ENCODE measurements at regions not wholly inside any gene's neighbourhood (a gene's known extent, or its start where the extent isn't known, plus 50 kb on each side); places are given as distances from the start of the nearest gene placed in this dataset.

DNA sequence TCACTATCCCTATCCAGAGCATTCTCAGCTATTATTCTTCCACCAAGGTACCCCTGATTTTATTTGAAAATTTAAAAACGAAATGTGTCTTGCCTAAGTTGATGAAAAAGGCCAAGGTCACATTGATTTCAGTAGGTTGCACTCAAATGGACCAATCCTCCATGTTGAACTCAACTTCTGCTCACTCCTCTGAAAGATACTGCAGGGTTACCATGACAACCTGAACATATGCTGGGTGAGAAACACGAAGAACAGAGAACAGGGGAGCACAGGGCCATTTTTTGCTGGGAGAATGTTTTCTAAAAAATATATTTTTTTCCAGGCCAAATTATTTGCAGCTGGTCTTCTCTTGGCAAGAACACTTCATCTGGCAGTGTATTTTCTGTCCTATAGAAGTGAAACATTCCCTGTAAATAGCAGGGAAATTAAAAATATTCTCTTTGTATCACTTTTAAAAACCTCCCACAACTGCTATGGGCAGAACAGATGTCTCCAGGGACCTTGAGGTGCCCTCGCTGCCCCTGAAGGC lies 215.9 kb downstream of the NXNL2 start:
- H3K27ac ChIP-seq (ENCODE audit: low read depth, low read length), result no peak overlapping the region
- no peaks in the 10 kb centered on the region for H3K36me3 ChIP-seq (ENCODE audit: insufficient read depth, low read length)
- H3K4me1 ChIP-seq (ENCODE audit: insufficient read depth, low read length), result peaks cover 59% of the 10 kb centered on the region

DNA sequence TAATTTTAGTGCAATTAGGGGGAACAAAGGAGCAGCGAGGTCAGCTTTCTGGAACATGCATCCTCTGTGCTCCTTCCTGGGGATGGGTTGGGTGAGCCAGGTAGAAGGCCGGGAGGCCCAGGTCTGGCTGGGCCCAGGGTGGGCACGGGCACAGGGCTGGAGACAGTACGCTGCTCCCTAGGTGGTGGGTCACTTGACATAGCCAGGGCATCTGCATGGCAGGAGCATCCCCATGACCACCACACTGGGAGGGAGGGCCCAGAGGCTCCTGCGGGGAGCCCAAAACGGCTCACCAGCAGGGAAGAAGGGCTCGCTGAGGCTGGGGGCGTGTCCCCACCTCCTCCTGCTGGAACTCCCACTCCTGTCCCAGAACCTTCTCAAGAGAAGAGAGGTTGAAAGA lies 216.8 kb downstream of the NXNL2 start:
- Histone ChIP-seq H3K9me3 (ENCODE audit: low read length) (no peaks in the 10 kb centered on the region), H3K36me3 (ENCODE audit: insufficient read depth, low read length) (no peaks in the 10 kb centered on the region), H3K27ac (ENCODE audit: low read depth, low read length) (no peak overlapping the region), H3K4me1 (ENCODE audit: insufficient read depth, low read length) (peaks cover 50% of the 10 kb centered on the region), H3K9ac (ENCODE audit: low read length) (no peak overlapping the region), H3K4me3 (ENCODE audit: low read depth in 1 of 2, low read length in 2 of 2) (no peak overlapping the region), H3K27me3 (ENCODE audit: control insufficient read depth in 1 of 2, insufficient read depth in 2 of 2, low read length in 2 of 2) (no peaks in the 10 kb centered on the region)

More for the DNA sequence above, 215.9 kb downstream of the NXNL2 start:
- H3K4me3 ChIP-seq (ENCODE audit: low read depth in 1 of 2, low read length in 2 of 2), result no peak overlapping the region
- no peaks in the 10 kb centered on the region for H3K9me3 ChIP-seq (ENCODE audit: low read length)
- no peak overlapping the region for H3K9ac ChIP-seq (ENCODE audit: low read length)
- H3K27me3 ChIP-seq (ENCODE audit: control insufficient read depth in 1 of 2, insufficient read depth in 2 of 2, low read length in 2 of 2), result no peaks in the 10 kb centered on the region

- Histone ChIP-seq H3K36me3 (ENCODE audit: insufficient read depth, low read length) (no peaks in the 10 kb centered on the region), H3K9ac (ENCODE audit: low read length) (no peak overlapping the region), H3K4me1 (ENCODE audit: insufficient read depth, low read length) (peaks cover 29% of the 10 kb centered on the region), H3K27ac (ENCODE audit: low read depth, low read length) (no peak overlapping the region), H3K4me3 (ENCODE audit: low read depth in 1 of 2, low read length in 2 of 2) (no peak overlapping the region), H3K9me3 (ENCODE audit: low read length) (no peaks in the 10 kb centered on the region), H3K27me3 (ENCODE audit: control insufficient read depth in 1 of 2, insufficient read depth in 2 of 2, low read length in 2 of 2) (no peaks in the 10 kb centered on the region)
These were observed 218.9 kb downstream of the NXNL2 start for GRCh38 chr9:88753691-88754367.

- Histone ChIP-seq H3K27ac (ENCODE audit: low read depth, low read length) (no peak overlapping the region), H3K4me1 (ENCODE audit: insufficient read depth, low read length) (peaks cover 23% of the 10 kb centered on the region), H3K27me3 (ENCODE audit: control insufficient read depth in 1 of 2, insufficient read depth in 2 of 2, low read length in 2 of 2) (no peaks in the 10 kb centered on the region), H3K9me3 (ENCODE audit: low read length) (no peaks in the 10 kb centered on the region), H3K4me3 (ENCODE audit: low read depth in 1 of 2, low read length in 2 of 2) (no peak overlapping the region), H3K36me3 (ENCODE audit: insufficient read depth, low read length) (no peaks in the 10 kb centered on the region), H3K9ac (ENCODE audit: low read length) (no peak overlapping the region)
These were observed 219.5 kb downstream of the NXNL2 start for GRCh38 chr9:88754452-88754851.

DNA sequence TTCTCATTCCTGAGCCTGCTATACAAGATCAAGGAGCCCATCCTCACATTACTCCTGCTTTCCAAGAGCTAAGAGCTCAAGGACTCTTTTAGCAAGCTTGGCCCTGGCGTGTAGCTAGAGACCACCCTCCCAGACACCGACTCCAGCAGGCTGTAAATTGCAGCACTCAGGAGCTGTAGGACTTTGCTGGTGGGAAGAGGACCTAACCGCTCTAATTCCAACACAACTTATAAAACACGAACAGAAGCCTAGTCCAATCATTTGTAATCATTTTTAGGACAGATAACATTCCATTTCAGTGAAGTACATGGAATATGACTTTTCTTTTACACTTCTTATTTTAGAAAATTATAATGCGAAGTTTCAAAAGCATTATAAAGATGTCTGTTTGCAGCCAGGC lies 219.9 kb downstream of the NXNL2 start:
- H3K9ac ChIP-seq (ENCODE audit: low read length), result no peak overlapping the region
- no peaks in the 10 kb centered on the region for H3K27me3 ChIP-seq (ENCODE audit: control insufficient read depth in 1 of 2, insufficient read depth in 2 of 2, low read length in 2 of 2)
- no peak overlapping the region for H3K27ac ChIP-seq (ENCODE audit: low read depth, low read length)
- no peaks in the 10 kb centered on the region for H3K9me3 ChIP-seq (ENCODE audit: low read length)
- no peaks in the 10 kb centered on the region for H3K36me3 ChIP-seq (ENCODE audit: insufficient read depth, low read length)
- H3K4me1 ChIP-seq (ENCODE audit: insufficient read depth, low read length), result peaks cover 19% of the 10 kb centered on the region
- no peak overlapping the region for H3K4me3 ChIP-seq (ENCODE audit: low read depth in 1 of 2, low read length in 2 of 2)

- H3K4me1 ChIP-seq (ENCODE audit: insufficient read depth, low read length), result peaks cover 16% of the 10 kb centered on the region
- H3K9me3 ChIP-seq (ENCODE audit: low read length), result no peaks in the 10 kb centered on the region
- H3K27me3 ChIP-seq (ENCODE audit: control insufficient read depth in 1 of 2, insufficient read depth in 2 of 2, low read length in 2 of 2), result no peaks in the 10 kb centered on the region
- H3K4me3 ChIP-seq (ENCODE audit: low read depth in 1 of 2, low read length in 2 of 2), result no peak overlapping the region
- no peak overlapping the region for H3K9ac ChIP-seq (ENCODE audit: low read length)
- H3K27ac ChIP-seq (ENCODE audit: low read depth, low read length), result no peak overlapping the region
- H3K36me3 ChIP-seq (ENCODE audit: insufficient read depth, low read length), result no peaks in the 10 kb centered on the region
These were observed 222.5 kb downstream of the NXNL2 start for GRCh38 chr9:88757406-88758010.

- Histone ChIP-seq H3K4me1 (ENCODE audit: insufficient read depth, low read length) (peaks cover 5% of the 10 kb centered on the region), H3K36me3 (ENCODE audit: insufficient read depth, low read length) (no peaks in the 10 kb centered on the region), H3K27me3 (ENCODE audit: control insufficient read depth in 1 of 2, insufficient read depth in 2 of 2, low read length in 2 of 2) (no peaks in the 10 kb centered on the region), H3K27ac (ENCODE audit: low read depth, low read length) (no peak overlapping the region), H3K9me3 (ENCODE audit: low read length) (no peaks in the 10 kb centered on the region), H3K9ac (ENCODE audit: low read length) (no peak overlapping the region), H3K4me3 (ENCODE audit: low read depth in 1 of 2, low read length in 2 of 2) (no peak overlapping the region)
These were observed 224.4 kb downstream of the NXNL2 start for GRCh38 chr9:88759364-88759763.

- Histone ChIP-seq H3K4me1 (ENCODE audit: insufficient read depth, low read length) (no peaks in the 10 kb centered on the region), H3K27ac (ENCODE audit: low read depth, low read length) (no peak overlapping the region), H3K9me3 (ENCODE audit: low read length) (no peaks in the 10 kb centered on the region), H3K27me3 (ENCODE audit: control insufficient read depth in 1 of 2, insufficient read depth in 2 of 2, low read length in 2 of 2) (no peaks in the 10 kb centered on the region), H3K36me3 (ENCODE audit: insufficient read depth, low read length) (no peaks in the 10 kb centered on the region), H3K4me3 (ENCODE audit: low read depth in 1 of 2, low read length in 2 of 2) (no peak overlapping the region), H3K9ac (ENCODE audit: low read length) (no peak overlapping the region)
These were observed 224.3 kb upstream of the S1PR3 start for GRCh38 chr9:88766778-88767503.

- no peaks in the 10 kb centered on the region for H3K36me3 ChIP-seq (ENCODE audit: insufficient read depth, low read length)
- no peak overlapping the region for H3K27ac ChIP-seq (ENCODE audit: low read depth, low read length)
- H3K9me3 ChIP-seq (ENCODE audit: low read length), result no peaks in the 10 kb centered on the region
- no peak overlapping the region for H3K9ac ChIP-seq (ENCODE audit: low read length)
- H3K27me3 ChIP-seq (ENCODE audit: control insufficient read depth in 1 of 2, insufficient read depth in 2 of 2, low read length in 2 of 2), result no peaks in the 10 kb centered on the region
- no peaks in the 10 kb centered on the region for H3K4me1 ChIP-seq (ENCODE audit: insufficient read depth, low read length)
- no peak overlapping the region for H3K4me3 ChIP-seq (ENCODE audit: low read depth in 1 of 2, low read length in 2 of 2)
These were observed 223.8 kb upstream of the S1PR3 start for GRCh38 chr9:88767504-88767790.

- Histone ChIP-seq H3K9me3 (ENCODE audit: low read length) (no peaks in the 10 kb centered on the region), H3K9ac (ENCODE audit: low read length) (no peak overlapping the region), H3K36me3 (ENCODE audit: insufficient read depth, low read length) (no peaks in the 10 kb centered on the region), H3K27ac (ENCODE audit: low read depth, low read length) (no peak overlapping the region), H3K4me3 (ENCODE audit: low read depth in 1 of 2, low read length in 2 of 2) (no peak overlapping the region), H3K4me1 (ENCODE audit: insufficient read depth, low read length) (peaks cover 31% of the 10 kb centered on the region), H3K27me3 (ENCODE audit: control insufficient read depth in 1 of 2, insufficient read depth in 2 of 2, low read length in 2 of 2) (no peaks in the 10 kb centered on the region)
These were observed 218.7 kb upstream of the S1PR3 start for GRCh38 chr9:88772575-88772974.

DNA sequence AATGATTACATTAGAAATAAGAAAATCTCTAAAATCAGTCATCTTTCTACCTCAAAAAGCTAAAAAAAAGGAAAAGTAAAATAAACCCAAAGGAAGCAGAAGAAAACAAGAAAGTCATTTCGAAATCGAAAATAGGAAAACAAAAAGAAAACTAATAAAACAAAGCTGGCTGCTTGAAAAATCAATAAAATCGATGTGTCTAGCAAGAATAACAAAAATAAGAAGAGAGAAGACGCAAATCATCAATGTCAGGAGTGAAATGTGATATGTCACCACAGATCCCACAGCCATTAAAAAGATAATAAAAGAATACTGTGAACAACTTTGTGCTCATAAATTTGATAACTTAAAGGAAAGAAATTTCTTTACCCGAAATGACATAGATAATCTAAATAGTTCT lies 218.1 kb upstream of the S1PR3 start:
- H3K9me3 ChIP-seq (ENCODE audit: low read length), result no peaks in the 10 kb centered on the region
- no peak overlapping the region for H3K4me3 ChIP-seq (ENCODE audit: low read depth in 1 of 2, low read length in 2 of 2)
- H3K27me3 ChIP-seq (ENCODE audit: control insufficient read depth in 1 of 2, insufficient read depth in 2 of 2, low read length in 2 of 2), result no peaks in the 10 kb centered on the region
- no peak overlapping the region for H3K27ac ChIP-seq (ENCODE audit: low read depth, low read length)
- H3K9ac ChIP-seq (ENCODE audit: low read length), result no peak overlapping the region
- H3K36me3 ChIP-seq (ENCODE audit: insufficient read depth, low read length), result no peaks in the 10 kb centered on the region
- peaks cover 36% of the 10 kb centered on the region for H3K4me1 ChIP-seq (ENCODE audit: insufficient read depth, low read length)
